ENCODE measurements at regions not wholly inside any gene's neighbourhood (a gene's known extent, or its start where the extent isn't known, plus 50 kb on each side); places are given as distances from the start of the nearest gene placed in this dataset.

DNA sequence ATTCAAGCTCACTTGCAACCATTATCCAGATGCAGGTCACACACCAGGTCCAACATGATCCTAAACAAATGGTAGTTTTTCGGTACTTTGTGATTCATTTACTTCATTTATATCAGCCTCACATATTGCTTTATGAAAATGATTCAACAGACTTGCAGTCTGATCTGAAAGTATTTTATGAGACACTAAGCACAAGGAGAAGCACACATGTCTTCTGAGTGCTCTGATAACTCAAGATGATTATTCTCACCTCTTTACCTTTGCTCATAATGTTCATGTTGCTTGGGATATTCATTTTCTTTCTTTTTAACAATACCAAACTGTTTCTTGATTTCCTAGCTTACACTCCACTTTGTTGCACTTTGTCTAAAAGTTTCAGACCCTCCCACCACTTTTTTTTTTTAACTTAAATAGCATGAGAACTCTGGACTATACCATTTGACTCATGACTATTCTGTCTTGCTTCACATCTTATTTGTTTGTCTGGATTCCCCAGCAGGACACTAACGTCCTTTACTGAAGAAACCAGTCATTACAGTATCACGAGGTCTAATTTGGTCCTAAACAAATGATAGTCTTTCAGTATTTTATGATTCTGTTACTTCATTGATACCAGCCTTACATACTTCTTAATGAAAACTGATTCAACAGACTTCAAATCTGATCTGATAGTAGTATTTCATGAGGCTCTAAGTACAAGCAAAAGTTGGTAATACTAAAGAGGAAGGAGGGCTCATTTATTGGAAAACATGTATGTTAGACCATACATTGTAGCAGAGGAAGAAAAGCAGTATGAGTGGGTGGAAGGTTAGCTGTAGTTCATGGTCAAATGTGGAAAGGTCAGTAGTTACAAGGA lies 171.8 kb upstream of the AHR start:
- H3K4me3 ChIP-seq (ENCODE audit: low read depth, low read length) = no peak overlapping the region
- no peaks in the 10 kb centered on the region for H3K4me1 ChIP-seq (ENCODE audit: control insufficient read depth, insufficient read depth, low read length)
- no peak for DNase-seq (ENCODE audit: low read depth in 4 of 6, low spot score in 6 of 6)
- H3K9me3 ChIP-seq (ENCODE audit: control insufficient read depth, insufficient read depth, low read length) = no peaks in the 10 kb centered on the region
- no peaks in the 10 kb centered on the region for H3K36me3 ChIP-seq (ENCODE audit: control insufficient read depth, insufficient read depth, low read length)
- WGBS (ENCODE audit: insufficient coverage) = no CpG with 5 or more reads among the region's 3 CpGs
- H3K27ac ChIP-seq (ENCODE audit: low read depth, low read length) = no peak overlapping the region
- no peaks in the 10 kb centered on the region for H3K27me3 ChIP-seq (ENCODE audit: control insufficient read depth, insufficient read depth, low read length)

GRCh38 chr7:17129218-17129617 lies 169.2 kb upstream of the AHR start:
- Histone ChIP-seq H3K4me3 (ENCODE audit: low read depth, low read length) (no peak overlapping the region), H3K36me3 (ENCODE audit: control insufficient read depth, insufficient read depth, low read length) (no peaks in the 10 kb centered on the region), H3K9me3 (ENCODE audit: control insufficient read depth, insufficient read depth, low read length) (no peaks in the 10 kb centered on the region), H3K4me1 (ENCODE audit: control insufficient read depth, insufficient read depth, low read length) (no peaks in the 10 kb centered on the region), H3K27ac (ENCODE audit: low read depth, low read length) (no peak overlapping the region), H3K27me3 (ENCODE audit: control insufficient read depth, insufficient read depth, low read length) (no peaks in the 10 kb centered on the region)
- 80% methylated on average over 1 of the region's 2 CpGs for WGBS (ENCODE audit: insufficient coverage)
- no peak for DNase-seq (ENCODE audit: low read depth in 4 of 6, low spot score in 6 of 6)

GRCh38 chr7:17130281-17131059 lies 168.0 kb upstream of the AHR start:
- WGBS (ENCODE audit: insufficient coverage) = no CpG with 5 or more reads among the region's 5 CpGs
- Histone ChIP-seq H3K9me3 (ENCODE audit: control insufficient read depth, insufficient read depth, low read length) (no peaks in the 10 kb centered on the region), H3K27me3 (ENCODE audit: control insufficient read depth, insufficient read depth, low read length) (no peaks in the 10 kb centered on the region), H3K27ac (ENCODE audit: low read depth, low read length) (peak overlapping the region; percentile 1), H3K36me3 (ENCODE audit: control insufficient read depth, insufficient read depth, low read length) (no peaks in the 10 kb centered on the region), H3K4me3 (ENCODE audit: low read depth, low read length) (no peak overlapping the region), H3K4me1 (ENCODE audit: control insufficient read depth, insufficient read depth, low read length) (no peaks in the 10 kb centered on the region)
- DNase-seq (ENCODE audit: low read depth in 4 of 6, low spot score in 6 of 6) = peak in 2 of 6 donors; percentile 5 to 27

GRCh38 chr7:17131060-17131345 lies 167.4 kb upstream of the AHR start:
- Histone ChIP-seq H3K4me1 (ENCODE audit: control insufficient read depth, insufficient read depth, low read length) (no peaks in the 10 kb centered on the region), H3K36me3 (ENCODE audit: control insufficient read depth, insufficient read depth, low read length) (no peaks in the 10 kb centered on the region), H3K27ac (ENCODE audit: low read depth, low read length) (no peak overlapping the region), H3K27me3 (ENCODE audit: control insufficient read depth, insufficient read depth, low read length) (no peaks in the 10 kb centered on the region), H3K9me3 (ENCODE audit: control insufficient read depth, insufficient read depth, low read length) (no peaks in the 10 kb centered on the region), H3K4me3 (ENCODE audit: low read depth, low read length) (no peak overlapping the region)
- peak in 1 of 6 donors; percentile 6 for DNase-seq (ENCODE audit: low read depth in 4 of 6, low spot score in 6 of 6)
- WGBS (ENCODE audit: insufficient coverage) = 44% methylated on average over 5 of the region's 5 CpGs

DNA sequence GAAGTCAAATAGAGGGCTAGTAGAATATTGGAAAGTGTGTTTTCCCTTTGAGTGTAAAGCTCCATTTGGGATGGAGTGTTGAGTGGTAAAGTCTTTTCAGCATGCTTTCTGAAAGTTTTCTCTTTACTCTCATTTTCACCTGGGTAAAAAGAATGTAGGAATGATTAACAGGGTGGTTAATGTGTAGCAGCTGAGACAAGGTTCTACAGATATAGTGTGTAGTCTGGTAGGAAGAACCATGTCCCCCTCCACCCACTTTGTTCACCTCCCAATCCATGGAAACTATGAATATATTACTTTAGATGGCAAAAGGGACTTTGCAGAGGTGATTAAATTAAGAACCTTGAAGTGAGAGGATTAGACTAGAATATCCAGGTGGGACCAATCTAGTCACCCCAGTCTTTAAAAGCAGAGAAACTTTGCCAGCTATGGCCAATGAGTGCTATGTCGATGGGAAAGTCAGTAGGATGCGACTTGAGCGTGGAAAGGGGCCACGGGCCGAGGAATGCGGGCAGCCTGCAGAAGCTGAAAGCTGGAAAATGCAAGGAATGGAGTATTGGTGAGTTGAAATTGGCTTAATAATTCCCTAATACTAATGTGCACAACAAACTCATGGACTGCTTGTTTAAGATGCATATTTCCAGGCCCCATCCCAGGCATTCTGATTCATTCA lies 166.3 kb upstream of the AHR start:
- Histone ChIP-seq H3K27me3 (ENCODE audit: control insufficient read depth, insufficient read depth, low read length) (no peaks in the 10 kb centered on the region), H3K27ac (ENCODE audit: low read depth, low read length) (no peak overlapping the region), H3K4me3 (ENCODE audit: low read depth, low read length) (no peak overlapping the region), H3K4me1 (ENCODE audit: control insufficient read depth, insufficient read depth, low read length) (no peaks in the 10 kb centered on the region), H3K36me3 (ENCODE audit: control insufficient read depth, insufficient read depth, low read length) (no peaks in the 10 kb centered on the region), H3K9me3 (ENCODE audit: control insufficient read depth, insufficient read depth, low read length) (no peaks in the 10 kb centered on the region)
- DNase-seq (ENCODE audit: low read depth in 4 of 6, low spot score in 6 of 6) = no peak
- 100% methylated on average over 5 of the region's 6 CpGs for WGBS (ENCODE audit: insufficient coverage)

- no peak overlapping the region for H3K4me3 ChIP-seq (ENCODE audit: low read depth, low read length)
- no peaks in the 10 kb centered on the region for H3K27me3 ChIP-seq (ENCODE audit: control insufficient read depth, insufficient read depth, low read length)
- WGBS (ENCODE audit: insufficient coverage) = no CpG with 5 or more reads among the region's 3 CpGs
- DNase-seq (ENCODE audit: low read depth in 4 of 6, low spot score in 6 of 6) = no peak
- no peak overlapping the region for H3K27ac ChIP-seq (ENCODE audit: low read depth, low read length)
- no peaks in the 10 kb centered on the region for H3K36me3 ChIP-seq (ENCODE audit: control insufficient read depth, insufficient read depth, low read length)
- H3K4me1 ChIP-seq (ENCODE audit: control insufficient read depth, insufficient read depth, low read length) = no peaks in the 10 kb centered on the region
- H3K9me3 ChIP-seq (ENCODE audit: control insufficient read depth, insufficient read depth, low read length) = no peaks in the 10 kb centered on the region
Measured at GRCh38 chr7:17132726-17133125, 165.7 kb upstream of the AHR start.

DNA sequence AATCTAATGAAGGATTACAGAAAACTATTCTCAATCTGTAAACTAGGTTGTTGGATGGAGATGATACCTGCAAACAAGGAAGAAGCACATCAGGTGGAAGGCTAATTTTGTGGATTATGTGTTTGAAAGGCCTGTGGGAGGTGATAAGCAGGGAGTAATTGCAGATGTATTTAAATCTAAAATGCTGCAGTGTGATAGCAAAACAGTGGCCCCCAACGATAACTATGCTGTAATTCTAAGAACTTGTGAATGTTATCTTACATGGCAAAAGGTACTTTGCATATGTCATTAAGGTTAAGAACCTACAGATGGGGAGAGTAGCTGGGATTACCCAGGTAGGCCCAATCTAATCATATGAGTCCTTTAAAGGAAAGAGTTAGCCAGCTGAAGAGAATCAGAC lies 164.5 kb upstream of the AHR start:
- WGBS (ENCODE audit: insufficient coverage) = 100% methylated on average over 1 of the region's 1 CpG
- no peak overlapping the region for H3K4me3 ChIP-seq (ENCODE audit: low read depth, low read length)
- no peaks in the 10 kb centered on the region for H3K27me3 ChIP-seq (ENCODE audit: control insufficient read depth, insufficient read depth, low read length)
- DNase-seq (ENCODE audit: low read depth in 4 of 6, low spot score in 6 of 6) = no peak
- no peaks in the 10 kb centered on the region for H3K36me3 ChIP-seq (ENCODE audit: control insufficient read depth, insufficient read depth, low read length)
- H3K9me3 ChIP-seq (ENCODE audit: control insufficient read depth, insufficient read depth, low read length) = no peaks in the 10 kb centered on the region
- no peak overlapping the region for H3K27ac ChIP-seq (ENCODE audit: low read depth, low read length)
- H3K4me1 ChIP-seq (ENCODE audit: control insufficient read depth, insufficient read depth, low read length) = no peaks in the 10 kb centered on the region

DNA sequence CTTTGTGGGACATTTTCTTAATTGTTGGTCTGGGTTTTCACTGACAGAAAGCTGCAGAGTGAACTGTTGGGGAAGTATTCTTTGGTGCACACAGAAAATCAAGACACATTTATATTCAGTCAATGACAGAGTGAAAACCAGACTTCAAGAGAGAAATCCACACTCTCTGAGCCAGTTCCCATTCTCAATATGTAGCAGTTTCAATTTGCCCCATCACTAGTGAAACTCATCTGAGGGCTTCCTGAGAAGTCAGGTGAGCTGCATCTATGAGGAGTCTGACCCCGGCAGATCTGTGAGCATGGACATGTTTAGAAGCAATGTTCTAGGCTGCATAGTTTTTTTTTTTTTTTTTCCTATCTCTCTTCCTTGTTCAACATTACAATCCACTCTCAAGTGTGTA lies 163.7 kb upstream of the AHR start:
- Histone ChIP-seq H3K4me3 (ENCODE audit: low read depth, low read length) (no peak overlapping the region), H3K4me1 (ENCODE audit: control insufficient read depth, insufficient read depth, low read length) (no peaks in the 10 kb centered on the region), H3K27me3 (ENCODE audit: control insufficient read depth, insufficient read depth, low read length) (no peaks in the 10 kb centered on the region), H3K36me3 (ENCODE audit: control insufficient read depth, insufficient read depth, low read length) (no peaks in the 10 kb centered on the region), H3K27ac (ENCODE audit: low read depth, low read length) (no peak overlapping the region), H3K9me3 (ENCODE audit: control insufficient read depth, insufficient read depth, low read length) (no peaks in the 10 kb centered on the region)
- WGBS (ENCODE audit: insufficient coverage) = no CpG with 5 or more reads among the region's 1 CpG
- no peak for DNase-seq (ENCODE audit: low read depth in 4 of 6, low spot score in 6 of 6)

DNA sequence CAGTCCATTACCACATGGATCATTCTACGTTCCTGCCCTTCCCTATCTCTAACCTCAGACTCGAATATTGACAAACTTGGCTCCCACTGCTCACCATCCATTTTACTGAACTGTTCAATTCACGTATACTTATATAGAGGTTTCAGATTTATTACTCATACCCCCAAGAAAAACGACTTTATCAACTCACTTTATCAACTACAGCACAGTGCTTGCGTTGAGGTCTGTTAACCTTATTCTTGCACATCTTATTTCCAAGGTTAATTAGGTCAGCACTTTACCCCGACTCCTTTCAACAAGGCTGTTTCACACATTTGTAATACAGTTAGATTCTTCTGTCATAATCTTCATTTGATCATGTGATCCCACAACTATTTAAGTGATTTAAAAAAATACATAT lies 162.3 kb upstream of the AHR start:
- no peak overlapping the region for H3K27ac ChIP-seq (ENCODE audit: low read depth, low read length)
- DNase-seq (ENCODE audit: low read depth in 4 of 6, low spot score in 6 of 6) = no peak
- H3K4me1 ChIP-seq (ENCODE audit: control insufficient read depth, insufficient read depth, low read length) = no peaks in the 10 kb centered on the region
- WGBS (ENCODE audit: insufficient coverage) = 82% methylated on average over 4 of the region's 6 CpGs
- H3K27me3 ChIP-seq (ENCODE audit: control insufficient read depth, insufficient read depth, low read length) = no peaks in the 10 kb centered on the region
- H3K36me3 ChIP-seq (ENCODE audit: control insufficient read depth, insufficient read depth, low read length) = no peaks in the 10 kb centered on the region
- no peak overlapping the region for H3K4me3 ChIP-seq (ENCODE audit: low read depth, low read length)
- H3K9me3 ChIP-seq (ENCODE audit: control insufficient read depth, insufficient read depth, low read length) = no peaks in the 10 kb centered on the region

Data from spinal cord (tissue), 9 donors.